Stimulated activated CD8-positive, alpha-beta memory T cell treated with anti-CD3 and anti-CD28 coated beads, Interleukin-4, amount 100 ng/mL, for 24 hours (primary cell): ENCODE measurements at regions not wholly inside any gene's neighbourhood (a gene's known extent, or its start where the extent isn't known, plus 50 kb on each side); places are given as distances from the start of the nearest gene placed in this dataset.
"Not testable (repeated sequence)": the region's sequence is repeated elsewhere in the genome, so short reads cannot be mapped to it uniquely, and the experiment has no call there.

Experiments
- DNase-seq: peaks from one replicate; pipeline ENCODE4 v3.0.0-alpha.2; 2020; ENCODE audit warnings: low read depth

GRCh38 chr5:36782612-36783011, 94.0 kb upstream of the NIPBL start:
- DNase-seq = not testable (repeated sequence)

- no peak for DNase-seq
Measured at GRCh38 chr5:36786448-36787012, 90.0 kb upstream of the NIPBL start.

GRCh38 chr5:36787365-36788093, 89.0 kb upstream of the NIPBL start:
- DNase-seq = no peak

- DNase-seq = no peak
Measured at GRCh38 chr5:36790847-36791246, 85.7 kb upstream of the NIPBL start.

- no peak for DNase-seq
Measured at GRCh38 chr5:36792560-36793180, 83.9 kb upstream of the NIPBL start.

- DNase-seq = no peak
Measured at GRCh38 chr5:36795366-36795765, 81.2 kb upstream of the NIPBL start.

GRCh38 chr5:36796155-36796554, 80.4 kb upstream of the NIPBL start:
- no peak for DNase-seq

GRCh38 chr5:36801523-36801922, 75.0 kb upstream of the NIPBL start:
- no peak for DNase-seq

- no peak for DNase-seq
Measured at GRCh38 chr5:36802187-36802586, 74.4 kb upstream of the NIPBL start.

- DNase-seq = not testable (repeated sequence)
Measured at GRCh38 chr5:36813249-36813648, 63.3 kb upstream of the NIPBL start.

- no peak for DNase-seq
Measured at GRCh38 chr5:36815871-36816270, 60.7 kb upstream of the NIPBL start.

- no peak for DNase-seq
Measured at GRCh38 chr5:36820900-36821299, 55.7 kb upstream of the NIPBL start.

- DNase-seq = no peak
Measured at GRCh38 chr5:36826694-36827093, 49.9 kb upstream of the NIPBL start.
